SK-N-SH (cell line): ENCODE measurements at regions not wholly inside any gene's neighbourhood (a gene's known extent, or its start where the extent isn't known, plus 50 kb on each side); places are given as distances from the start of the nearest gene placed in this dataset.

Source experiments
- CTCF ChIA-PET: fragments of 300-600, 350-600 bp; formaldehyde crosslinking; extraction: SDS; loops from one replicate; lab custom pipeline; 2021; lab: Yijun Ruan, JAX
- POLR2A ChIA-PET: fragments of 350-600 bp; sonication (Branson Sonifier 250); formaldehyde crosslinking; extraction: SDS; loops from one replicate; lab custom pipeline; 2020; ENCODE audit warnings: antibody characterized with exemption, inconsistent platforms; lab: Yijun Ruan, JAX
- DNase-seq: peaks from one replicate; pipeline ENCODE4 v3.0.0; 2012
- H2AFZ ChIP-seq: fragments of 200-600 bp; sonication (generic); 2 replicates; pipeline ENCODE4 v1.8.1; 2016; ENCODE audit warnings: antibody characterized with exemption, mild to moderate bottlenecking, low read depth
- H3F3A ChIP-seq: fragments of 200-600 bp; sonication (generic); replicated peaks from 2 replicates; pipeline ENCODE3; 2016; ENCODE audit warnings: antibody characterized with exemption, mild to moderate bottlenecking; ENCODE audit not compliant: insufficient read depth
- H3K27ac ChIP-seq, 2 experiments: fragments of 200-500 bp in 1 of 2; fragments of 200-600 bp in 1 of 2; sonication (Bioruptor generic) in 1 of 2; sonication (generic), shearing (Covaris generic) in 1 of 2; 2 replicates each; pipeline versions ENCODE4 v1.5.1 to v1.6.1; 2014 to 2016; ENCODE audit warnings: low read depth in 2 of 2, inconsistent platforms in 1 of 2, low read length in 1 of 2, mild to moderate bottlenecking in 1 of 2, mixed read lengths in 1 of 2
- H3K27me3 ChIP-seq: fragments of 200-600 bp; sonication (generic), shearing (Covaris generic); 2 replicates; pipeline ENCODE4 v1.6.1; 2016; ENCODE audit warnings: mixed run types; ENCODE audit not compliant: insufficient read depth
- H3K36me3 ChIP-seq, 2 experiments: fragments of 200-500 bp in 1 of 2; fragments of 200-600 bp in 1 of 2; sonication (Bioruptor generic) in 1 of 2; sonication (generic) in 1 of 2; replicated peaks in 1 of 2; 2 replicates each; pipeline versions ENCODE3 to v1.5.1; 2014 to 2016; ENCODE audit warnings: low read length in 1 of 2, mild to moderate bottlenecking in 1 of 2; ENCODE audit not compliant: insufficient read depth in 2 of 2, control insufficient read depth in 1 of 2
- H3K4me1 ChIP-seq, 2 experiments: fragments of 200-500 bp in 1 of 2; fragments of 200-600 bp in 1 of 2; sonication (Bioruptor generic) in 1 of 2; sonication (generic), shearing (Covaris generic) in 1 of 2; 2 replicates each; pipeline versions ENCODE4 v1.5.1 to v1.6.1; 2014 to 2016; ENCODE audit warnings: low read depth in 1 of 2, low read length in 1 of 2, mixed run types in 1 of 2; ENCODE audit not compliant: insufficient read depth in 2 of 2, control insufficient read depth in 1 of 2
- H3K4me2 ChIP-seq: fragments of 200-600 bp; sonication (generic), shearing (Covaris generic); 2 replicates; pipeline ENCODE4 v1.6.1; 2017; ENCODE audit warnings: mixed run types
- H3K4me3 ChIP-seq, 2 experiments: fragments of 200-500 bp in 1 of 2; fragments of 200-600 bp in 1 of 2; sonication (Bioruptor generic) in 1 of 2; sonication (generic), shearing (Covaris generic) in 1 of 2; 2 replicates each; pipeline versions ENCODE4 v1.5.1 to v1.8.1; 2014 to 2016; ENCODE audit warnings: low read depth in 2 of 2, inconsistent platforms in 1 of 2, low read length in 1 of 2, mild to moderate bottlenecking in 1 of 2, mixed read lengths in 1 of 2, moderate library complexity in 1 of 2
- H3K79me2 ChIP-seq: fragments of 200-600 bp; sonication (generic); 2 replicates; pipeline ENCODE4 v1.8.1; 2017; ENCODE audit warnings: mild to moderate bottlenecking; ENCODE audit not compliant: insufficient read depth
- H3K9ac ChIP-seq: fragments of 200-600 bp; sonication (generic); 2 replicates; pipeline ENCODE4 v1.6.1; 2017; ENCODE audit warnings: mixed run types
- H3K9me2 ChIP-seq: fragments of 200-600 bp; sonication (generic); 2 replicates; pipeline ENCODE4 v1.6.1; 2017; ENCODE audit warnings: mixed run types
- H3K9me3 ChIP-seq: fragments of 200-600 bp; sonication (generic); 2 replicates; pipeline ENCODE4 v1.6.1; 2017; ENCODE audit warnings: mixed run types, mild to moderate bottlenecking, moderate library complexity
- H4K20me1 ChIP-seq: fragments of 200-600 bp; sonication (generic); 2 replicates; pipeline ENCODE4 v1.6.1; 2017; ENCODE audit warnings: mild to moderate bottlenecking, mixed run types; ENCODE audit not compliant: insufficient read depth
- CHD2 ChIP-seq: fragments of 150-350 bp; IDR thresholded peaks from 2 replicates; pipeline ENCODE4 v1.6.1; 2018; ENCODE audit warnings: low read length; ENCODE audit not compliant: partially characterized antibody
- FOXJ3 ChIP-seq: sonication (generic); formaldehyde crosslinking; IDR thresholded peaks from 2 replicates; pipeline ENCODE4 v1.5.1; 2020; ENCODE audit warnings: mild to moderate bottlenecking, missing genetic modification reagents
- FOXM1 ChIP-seq: IDR thresholded peaks from 2 replicates; pipeline ENCODE4 v1.4.0; 2012; ENCODE audit warnings: low read depth, mild to moderate bottlenecking
- GABPA ChIP-seq: IDR thresholded peaks from 2 replicates; pipeline ENCODE4 v1.4.0; 2012; ENCODE audit warnings: low read depth, mild to moderate bottlenecking
- GATA2 ChIP-seq: sonication (generic); formaldehyde crosslinking; IDR thresholded peaks from 2 replicates; pipeline ENCODE4 v1.5.0; 2020; ENCODE audit warnings: mild to moderate bottlenecking, missing genetic modification reagents
- IRF3 ChIP-seq: fragments of 150-350 bp; IDR thresholded peaks from 2 replicates; pipeline ENCODE4 v1.6.1; 2016; ENCODE audit warnings: mild to moderate bottlenecking, low read depth, low read length
- JUND ChIP-seq: IDR thresholded peaks from 2 replicates; pipeline ENCODE4 v1.4.0; 2012
- MEF2A ChIP-seq: IDR thresholded peaks from 2 replicates; pipeline ENCODE4 v1.4.0; 2012; ENCODE audit warnings: low read depth, borderline replicate concordance
- MXI1 ChIP-seq: IDR thresholded peaks from 2 replicates; pipeline ENCODE4 v1.6.1; 2012; ENCODE audit warnings: mild to moderate bottlenecking, low read depth, low read length, improper control_type of control experiment
- NFIC ChIP-seq: IDR thresholded peaks from 2 replicates; pipeline ENCODE4 v1.4.0; 2012; ENCODE audit warnings: borderline replicate concordance
- PBX3 ChIP-seq: IDR thresholded peaks from 2 replicates; pipeline ENCODE4; 2012
- RCOR1 ChIP-seq: fragments of 150-350 bp; IDR thresholded peaks from 2 replicates; pipeline ENCODE4 v1.6.1; 2017; ENCODE audit warnings: antibody characterized with exemption, low read length
- REST ChIP-seq: IDR thresholded peaks from 2 replicates; pipeline ENCODE4 v1.6.1; 2012; ENCODE audit warnings: mild to moderate bottlenecking, low read depth, low read length, moderate library complexity
- RXRA ChIP-seq: IDR thresholded peaks from 2 replicates; pipeline ENCODE4 v1.4.0; 2012; ENCODE audit warnings: low read depth, mild to moderate bottlenecking, borderline replicate concordance
- SMC3 ChIP-seq: IDR thresholded peaks from 2 replicates; pipeline ENCODE4 v1.6.1; 2012; ENCODE audit warnings: low read depth, low read length, improper control_type of control experiment
- TAF1 ChIP-seq: IDR thresholded peaks from 2 replicates; pipeline ENCODE4 v1.6.1; 2012; ENCODE audit warnings: low read depth, mild to moderate bottlenecking, low read length, moderate library complexity, borderline replicate concordance
- TCF12 ChIP-seq: IDR thresholded peaks from 2 replicates; pipeline ENCODE4 v1.4.0; 2012
- TEAD4 ChIP-seq: IDR thresholded peaks from 2 replicates; pipeline ENCODE4 v1.4.0; 2012; ENCODE audit warnings: mild to moderate bottlenecking, borderline replicate concordance; ENCODE audit not compliant: insufficient read depth
- YY1 ChIP-seq: IDR thresholded peaks from 2 replicates; pipeline ENCODE4 v1.4.0; 2012; ENCODE audit warnings: low read depth, mild to moderate bottlenecking
- ZBTB33 ChIP-seq: IDR thresholded peaks from 2 replicates; pipeline ENCODE4 v1.4.0; 2012; ENCODE audit warnings: low read depth, borderline replicate concordance
- WGBS: methylation state at CpG from one replicate; pipeline ENCODE4 v1.1.6; 2017; ENCODE audit warnings: low lambda C conversion rate; 5-methylcytosine and 5-hydroxymethylcytosine counted together

- no peak overlapping the region for H3K4me3 ChIP-seq
- H3K27ac ChIP-seq = no peak overlapping the region
- peaks cover 0 to 2% of the 10 kb centered on the region in 2 experiments for H3K36me3 ChIP-seq
- H3K4me2 ChIP-seq = no peak overlapping the region
- no peaks in the 10 kb centered on the region for H3F3A ChIP-seq
- no peak overlapping the region for H3K9ac ChIP-seq
- no peaks in the 10 kb centered on the region for H3K27me3 ChIP-seq
- TF ChIP-seq REST = no peak
- TF ChIP-seq YY1 = no peak
- no peak for TF ChIP-seq GATA2 (CRISPR knock-in tag)
- no peak for TF ChIP-seq TAF1
- no peak for TF ChIP-seq FOXM1
- TF ChIP-seq ZBTB33 = no peak
- no peak for TF ChIP-seq TEAD4
- no peak for TF ChIP-seq FOXJ3 (CRISPR knock-in tag)
- no peak for TF ChIP-seq CHD2
- no peak for TF ChIP-seq JUND
- TF ChIP-seq SMC3 = no peak
- TF ChIP-seq GABPA = no peak
- no peak for TF ChIP-seq MXI1
- TF ChIP-seq NFIC = no peak
- no peak for TF ChIP-seq TCF12
- no peak for TF ChIP-seq IRF3
- TF ChIP-seq PBX3 = no peak
- no peak for TF ChIP-seq RCOR1
- no peak for TF ChIP-seq RXRA
- no peak for TF ChIP-seq MEF2A
- DNase-seq = no peak
- H4K20me1 ChIP-seq = no peaks in the 10 kb centered on the region
- POLR2A ChIA-PET = no interaction called here
- no peaks in the 10 kb centered on the region for H3K79me2 ChIP-seq
- H3K4me1 ChIP-seq = no peaks in the 10 kb centered on the region
- 73% methylated on average over 5 of the region's 5 CpGs for WGBS
- no peaks in the 10 kb centered on the region for H3K9me2 ChIP-seq
- H3K9me3 ChIP-seq = no peaks in the 10 kb centered on the region
- H2AFZ ChIP-seq = no peak overlapping the region
- CTCF ChIA-PET = interaction anchor here (0.8 kb wide), 1 partner anchor 18 kb away, joined by 3 read pairs; no protein-coding TSS in a partner anchor
These were observed 557.2 kb downstream of the MATN1 start for GRCh38 chr1:30166174-30166573.
